Hepatocyte (in vitro differentiated cells): ENCODE measurements at regions not wholly inside any gene's neighbourhood (a gene's known extent, or its start where the extent isn't known, plus 50 kb on each side); places are given as distances from the start of the nearest gene placed in this dataset.

ENCODE experiments used
- EZH2 ChIP-seq: fragments of 200-600 bp; sonication (generic); IDR thresholded peaks from 2 replicates; pipeline ENCODE4 v1.6.1; 2016; ENCODE audit warnings: antibody characterized with exemption, mild to moderate bottlenecking, borderline replicate concordance
- EZH2phosphoT487 ChIP-seq: fragments of 200-600 bp; sonication (generic); IDR thresholded peaks from one replicate; pipeline ENCODE4 v1.6.1; 2018; ENCODE audit warnings: antibody characterized with exemption, mild to moderate bottlenecking, low read depth, moderate library complexity; ENCODE audit not compliant: unreplicated experiment, severe bottlenecking
- TF ChIP-seq, protein P1 (sequence below): fragments of 200-600 bp; sonication (generic); IDR thresholded peaks from 2 replicates; pipeline ENCODE4 v1.5.1; 2016; ENCODE audit warnings: antibody characterized with exemption, mild to moderate bottlenecking; ENCODE audit not compliant: poor library complexity

DNA sequence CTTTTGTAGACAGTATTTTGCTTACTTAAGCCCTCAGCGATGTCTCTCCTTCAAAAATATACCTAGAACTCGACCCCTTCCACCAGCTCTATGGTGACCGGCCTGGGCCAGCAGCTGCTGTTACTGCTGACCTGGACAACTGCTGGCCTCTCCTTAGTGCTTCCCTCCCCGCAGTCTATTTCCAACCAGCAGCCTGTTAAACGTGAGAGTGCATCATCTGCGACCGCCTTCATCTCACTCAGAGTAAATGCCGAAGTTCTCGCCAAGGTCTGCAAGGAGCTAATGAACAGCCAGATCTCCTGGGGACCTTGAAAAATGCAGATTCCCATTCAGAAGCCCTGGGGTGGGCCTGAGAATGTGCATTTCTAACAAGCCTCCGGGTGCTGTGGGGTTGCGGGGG, 86.7 kb downstream of the RPLP1 start:
- TF ChIP-seq, protein P1, sequence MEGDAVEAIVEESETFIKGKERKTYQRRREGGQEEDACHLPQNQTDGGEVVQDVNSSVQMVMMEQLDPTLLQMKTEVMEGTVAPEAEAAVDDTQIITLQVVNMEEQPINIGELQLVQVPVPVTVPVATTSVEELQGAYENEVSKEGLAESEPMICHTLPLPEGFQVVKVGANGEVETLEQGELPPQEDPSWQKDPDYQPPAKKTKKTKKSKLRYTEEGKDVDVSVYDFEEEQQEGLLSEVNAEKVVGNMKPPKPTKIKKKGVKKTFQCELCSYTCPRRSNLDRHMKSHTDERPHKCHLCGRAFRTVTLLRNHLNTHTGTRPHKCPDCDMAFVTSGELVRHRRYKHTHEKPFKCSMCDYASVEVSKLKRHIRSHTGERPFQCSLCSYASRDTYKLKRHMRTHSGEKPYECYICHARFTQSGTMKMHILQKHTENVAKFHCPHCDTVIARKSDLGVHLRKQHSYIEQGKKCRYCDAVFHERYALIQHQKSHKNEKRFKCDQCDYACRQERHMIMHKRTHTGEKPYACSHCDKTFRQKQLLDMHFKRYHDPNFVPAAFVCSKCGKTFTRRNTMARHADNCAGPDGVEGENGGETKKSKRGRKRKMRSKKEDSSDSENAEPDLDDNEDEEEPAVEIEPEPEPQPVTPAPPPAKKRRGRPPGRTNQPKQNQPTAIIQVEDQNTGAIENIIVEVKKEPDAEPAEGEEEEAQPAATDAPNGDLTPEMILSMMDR = no peak
- TF ChIP-seq EZH2phosphoT487 (no peak), EZH2 (no peak)
